Activated CD8-positive, alpha-beta memory T cell treated with anti-CD3 and anti-CD28 coated beads, Interleukin-2, amount 50 U/mL, for 4 hours (primary cell): ENCODE measurements at regions not wholly inside any gene's neighbourhood (a gene's known extent, or its start where the extent isn't known, plus 50 kb on each side); places are given as distances from the start of the nearest gene placed in this dataset.

Source experiments
- DNase-seq: peaks from one replicate; pipeline ENCODE4 v3.0.0-alpha.2; 2020

GRCh38 chr4:89598602-89599001, 238.4 kb downstream of the SNCA start:
- no peak for DNase-seq

GRCh38 chr4:89595125-89595789, 241.7 kb downstream of the SNCA start:
- DNase-seq: no peak

- no peak for DNase-seq
These were observed 246.8 kb downstream of the SNCA start for GRCh38 chr4:89590128-89590527.

- DNase-seq: no peak
These were observed 248.5 kb downstream of the SNCA start for GRCh38 chr4:89588421-89588820.

- DNase-seq: no peak
These were observed 249.6 kb downstream of the SNCA start for GRCh38 chr4:89587364-89587763.

GRCh38 chr4:89586864-89587263, 250.1 kb downstream of the SNCA start:
- no peak for DNase-seq

GRCh38 chr4:89586318-89586717, 250.6 kb downstream of the SNCA start:
- no peak for DNase-seq

GRCh38 chr4:89582756-89583505, 254.0 kb downstream of the SNCA start:
- no peak for DNase-seq

GRCh38 chr4:89579771-89580170, 257.2 kb downstream of the SNCA start:
- DNase-seq: no peak

GRCh38 chr4:89576246-89576645, 260.7 kb downstream of the SNCA start:
- no peak for DNase-seq

GRCh38 chr4:89575840-89576239, 261.1 kb downstream of the SNCA start:
- no peak for DNase-seq

GRCh38 chr4:89574176-89574575, 262.8 kb downstream of the SNCA start:
- DNase-seq: no peak

- DNase-seq: no peak
These were observed 263.3 kb downstream of the SNCA start for GRCh38 chr4:89573656-89574055.

GRCh38 chr4:89572224-89572858, 264.6 kb downstream of the SNCA start:
- DNase-seq: no peak

GRCh38 chr4:89570931-89571330, 263.3 kb upstream of the GPRIN3 start:
- DNase-seq: no peak

- DNase-seq: no peak
These were observed 260.3 kb upstream of the GPRIN3 start for GRCh38 chr4:89567936-89568335.

- no peak for DNase-seq
These were observed 255.8 kb upstream of the GPRIN3 start for GRCh38 chr4:89563431-89563830.

- DNase-seq: no peak
These were observed 255.1 kb upstream of the GPRIN3 start for GRCh38 chr4:89562746-89563145.

GRCh38 chr4:89561048-89561447, 253.4 kb upstream of the GPRIN3 start:
- DNase-seq: no peak

- DNase-seq: no peak
These were observed 250.5 kb upstream of the GPRIN3 start for GRCh38 chr4:89558147-89558546.

- DNase-seq: no peak
These were observed 249.2 kb upstream of the GPRIN3 start for GRCh38 chr4:89556601-89557305.

- no peak for DNase-seq
These were observed 243.6 kb upstream of the GPRIN3 start for GRCh38 chr4:89551191-89551590.

GRCh38 chr4:89549907-89550306, 242.3 kb upstream of the GPRIN3 start:
- DNase-seq: no peak

- DNase-seq: no peak
These were observed 237.7 kb upstream of the GPRIN3 start for GRCh38 chr4:89545315-89545714.
